ENCODE measurements at regions not wholly inside any gene's neighbourhood (a gene's known extent, or its start where the extent isn't known, plus 50 kb on each side); places are given as distances from the start of the nearest gene placed in this dataset.

DNA sequence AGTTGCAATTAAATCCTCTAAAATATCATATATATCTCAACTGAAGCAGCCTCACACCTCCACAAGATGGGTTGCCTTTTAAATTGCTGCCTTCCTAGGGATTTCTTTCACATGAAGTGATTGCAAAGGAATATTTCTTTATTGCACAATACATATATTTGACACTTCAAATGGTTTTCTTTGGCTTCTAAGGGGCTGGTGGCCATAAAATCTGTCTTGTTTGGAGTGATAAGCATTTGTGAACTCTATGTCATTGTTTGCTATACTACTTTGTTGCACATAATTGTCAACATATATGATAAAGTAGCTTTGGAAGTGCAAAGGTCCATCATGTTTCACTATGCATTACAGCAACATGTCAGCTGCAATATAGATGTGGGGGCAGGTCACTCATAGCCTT is 2380.9 kb downstream of the PCDH9 start:
- no peak for DNase-seq

DNA sequence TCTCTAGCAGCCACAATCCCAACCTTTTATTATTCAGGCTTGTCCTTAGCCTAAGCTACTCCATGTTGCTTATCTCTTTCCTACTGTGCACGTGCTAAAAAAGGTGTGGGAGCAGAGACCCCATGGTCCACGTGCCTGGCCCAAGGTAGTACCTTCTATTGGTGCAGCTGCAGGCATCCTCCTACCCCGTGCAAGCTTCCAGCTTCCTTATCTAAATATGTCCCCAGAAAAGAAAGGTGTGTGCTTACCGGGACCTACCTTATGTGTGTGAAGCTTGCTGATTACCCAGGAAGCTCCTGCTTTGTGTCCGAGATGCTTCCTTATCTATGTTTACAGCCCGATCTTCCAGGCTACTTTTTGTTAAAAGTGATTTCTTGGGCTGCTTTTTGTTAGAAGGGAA is 2382.4 kb downstream of the PCDH9 start:
- DNase-seq: no peak

DNA sequence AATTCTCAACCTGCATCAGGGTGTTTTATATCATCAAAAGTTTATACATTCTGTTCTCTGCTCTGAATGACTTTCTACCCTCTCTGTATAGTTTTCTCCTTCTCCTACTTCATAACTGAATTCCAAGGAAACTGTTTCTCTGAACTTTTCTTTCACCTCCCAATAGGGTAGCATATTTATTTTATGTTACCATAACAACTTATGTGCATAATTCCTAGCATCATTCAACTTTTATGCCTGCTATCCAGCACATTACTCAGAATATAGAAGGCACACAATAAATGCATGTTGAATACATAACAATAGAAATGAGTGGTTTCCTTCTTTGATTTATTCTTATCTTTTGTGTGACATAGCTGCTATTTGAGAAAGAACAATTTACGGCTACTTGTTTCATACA is 2385.0 kb downstream of the PCDH9 start:
- DNase-seq: no peak

- DNase-seq: no peak
Measured at GRCh38 chr13:64819081-64819480, 2411.1 kb downstream of the PCDH9 start.

DNA sequence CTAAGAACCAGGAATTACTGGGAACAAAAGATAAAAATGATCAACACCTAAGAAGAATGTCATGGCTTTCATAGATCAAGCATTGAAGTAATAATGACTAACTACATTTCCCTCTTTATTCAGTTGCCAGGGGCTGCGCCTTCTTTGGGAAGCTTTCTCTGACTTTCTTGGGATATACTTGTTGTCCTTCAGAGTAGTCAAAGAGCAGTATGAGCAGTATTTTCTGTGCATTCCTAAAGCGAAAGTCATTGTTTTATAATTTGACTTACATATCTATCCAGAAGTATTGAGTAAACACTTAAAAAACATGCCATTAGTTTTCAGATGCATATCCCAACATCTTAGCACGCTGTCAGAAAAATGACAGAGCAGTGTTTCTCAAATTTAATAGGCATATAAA is 2412.4 kb downstream of the PCDH9 start:
- no peak for DNase-seq

GRCh38 chr13:64810750-64811149 is 2419.4 kb downstream of the PCDH9 start:
- DNase-seq: no peak

DNA sequence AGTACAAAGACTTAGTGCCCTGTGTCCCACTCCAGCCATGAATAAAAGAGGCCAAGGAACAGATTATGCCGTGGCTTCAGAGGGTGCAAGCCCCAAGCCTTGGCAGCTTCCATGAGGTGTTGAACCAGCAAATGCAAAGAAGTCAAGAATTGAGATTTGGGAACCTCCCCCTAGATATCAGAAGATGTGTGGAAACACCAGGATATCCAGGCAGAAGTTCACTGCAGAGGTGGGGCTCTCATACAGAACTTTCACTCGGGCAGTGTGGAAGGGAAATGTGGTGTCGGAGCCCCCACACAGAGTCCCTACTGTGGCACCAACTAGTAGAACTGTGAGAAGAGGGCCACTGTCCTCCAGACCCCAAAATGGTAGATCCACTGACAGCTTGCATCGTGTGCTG is 2421.4 kb downstream of the PCDH9 start:
- no peak for DNase-seq

GRCh38 chr13:64801768-64802167 is 2428.4 kb downstream of the PCDH9 start:
- DNase-seq: no peak

DNA sequence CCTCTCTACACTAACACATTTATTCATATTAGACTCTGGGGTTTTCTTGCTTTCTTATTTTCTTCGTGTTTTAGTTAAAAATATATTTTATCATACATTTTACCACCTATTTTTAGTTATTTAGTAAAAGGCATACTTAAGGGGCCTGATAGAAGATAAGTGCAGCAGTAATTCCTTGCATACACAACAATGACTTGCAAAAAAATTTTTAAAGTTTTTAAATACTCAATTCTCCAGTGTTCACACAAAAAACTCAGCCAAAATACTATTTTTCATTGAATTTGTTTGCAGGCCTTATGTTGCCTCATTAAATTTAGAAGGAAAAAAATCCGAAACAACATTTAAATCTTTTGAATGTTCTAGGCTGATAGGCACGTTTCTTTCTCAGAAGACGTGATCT is 2431.7 kb downstream of the PCDH9 start:
- DNase-seq: no peak

DNA sequence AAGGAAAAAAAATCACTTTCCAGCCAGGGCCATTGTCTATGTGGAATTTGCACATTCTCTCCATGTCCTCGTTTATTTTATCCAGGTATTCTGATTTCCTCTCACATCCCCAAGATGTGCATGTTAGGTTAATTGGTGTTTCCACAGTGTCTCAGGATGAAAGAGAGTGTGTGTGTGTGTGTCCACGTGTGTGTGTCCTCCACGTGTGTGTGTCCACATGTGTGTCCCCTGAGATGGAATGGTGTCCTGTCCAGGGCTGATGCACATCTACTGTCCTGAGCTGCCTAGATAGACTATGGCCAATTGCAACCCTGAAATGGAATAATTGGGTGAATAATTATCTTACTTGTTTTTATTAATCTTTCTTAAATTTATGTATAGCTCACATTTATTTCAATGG is 2436.5 kb downstream of the PCDH9 start:
- DNase-seq: no peak

- DNase-seq: no peak
Measured at GRCh38 chr13:64793131-64793530, 2437.0 kb downstream of the PCDH9 start.

DNA sequence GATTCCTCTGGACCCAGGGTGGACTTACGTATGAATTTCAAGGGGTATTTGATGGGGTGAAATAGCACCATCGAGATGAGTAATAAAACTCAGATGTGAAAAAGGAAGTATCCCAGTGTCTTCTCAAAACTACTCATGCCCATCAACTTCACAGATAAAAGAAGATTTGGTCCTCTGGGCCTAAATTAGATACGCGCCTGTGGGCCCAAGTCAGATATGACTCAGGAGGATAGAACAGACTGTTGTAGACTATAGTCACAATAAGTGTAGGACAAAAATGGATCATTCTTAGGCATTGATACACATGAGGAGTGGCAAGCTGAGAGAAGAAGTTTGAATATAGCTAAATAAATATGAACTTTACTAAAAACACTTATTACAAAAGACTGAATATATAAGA is 2438.8 kb downstream of the PCDH9 start:
- no peak for DNase-seq

DNA sequence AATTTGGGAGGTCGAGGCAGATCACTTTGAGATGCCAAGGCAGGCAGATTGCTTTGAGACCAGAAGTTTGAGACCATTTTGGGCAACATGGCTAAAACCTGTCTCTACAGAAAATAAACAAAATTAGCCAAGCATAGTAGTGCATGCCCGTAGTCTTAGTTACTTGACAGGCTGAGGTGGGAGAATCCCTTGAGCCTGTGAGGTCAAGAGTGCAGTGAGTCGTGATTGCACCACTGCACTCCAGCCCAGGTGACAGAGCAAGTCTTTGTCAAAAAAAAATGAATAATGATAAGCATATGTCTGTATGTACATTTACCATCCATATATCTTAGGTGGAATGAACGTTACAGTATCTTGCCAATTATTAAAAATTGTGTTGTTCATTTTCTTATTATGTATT is 2447.7 kb downstream of the PCDH9 start:
- no peak for DNase-seq

DNA sequence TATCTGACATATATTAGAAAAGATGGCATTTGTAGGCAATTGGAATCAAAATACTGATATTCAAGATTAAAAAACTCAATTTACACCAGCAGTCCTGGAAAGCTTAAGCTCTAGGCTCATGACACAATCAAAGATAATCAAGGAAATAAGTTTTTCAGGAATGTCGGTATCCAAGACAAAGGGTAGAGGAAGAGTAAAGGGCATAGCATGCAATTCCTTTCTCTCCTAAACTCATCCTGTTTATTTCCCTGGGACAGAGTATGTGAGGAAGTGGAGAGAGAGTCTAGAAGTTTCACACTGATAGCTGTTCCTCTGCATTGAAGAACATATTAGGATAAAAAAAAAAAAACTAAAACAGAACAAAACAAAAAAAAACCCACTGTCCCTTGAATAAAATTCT is 2452.1 kb downstream of the PCDH9 start:
- no peak for DNase-seq

DNA sequence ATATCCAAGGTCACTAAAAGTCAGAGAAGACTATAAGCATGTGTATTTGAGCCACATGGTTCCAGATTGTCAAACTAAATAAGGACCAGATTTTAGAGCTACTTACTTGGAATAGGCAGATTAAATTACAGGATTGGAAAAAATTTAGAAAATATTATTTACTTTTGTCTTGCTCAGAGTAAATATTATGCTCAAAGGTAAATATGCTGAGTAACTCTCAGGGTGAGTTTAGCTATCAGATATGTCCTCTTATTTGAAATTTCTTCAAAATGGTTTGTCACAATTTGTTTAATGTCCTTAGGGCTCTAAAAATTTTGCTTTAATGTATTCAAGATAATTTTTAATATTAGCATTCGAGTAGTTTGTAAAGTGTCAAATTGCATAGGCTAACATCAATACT is 2455.2 kb downstream of the PCDH9 start:
- DNase-seq: no peak

DNA sequence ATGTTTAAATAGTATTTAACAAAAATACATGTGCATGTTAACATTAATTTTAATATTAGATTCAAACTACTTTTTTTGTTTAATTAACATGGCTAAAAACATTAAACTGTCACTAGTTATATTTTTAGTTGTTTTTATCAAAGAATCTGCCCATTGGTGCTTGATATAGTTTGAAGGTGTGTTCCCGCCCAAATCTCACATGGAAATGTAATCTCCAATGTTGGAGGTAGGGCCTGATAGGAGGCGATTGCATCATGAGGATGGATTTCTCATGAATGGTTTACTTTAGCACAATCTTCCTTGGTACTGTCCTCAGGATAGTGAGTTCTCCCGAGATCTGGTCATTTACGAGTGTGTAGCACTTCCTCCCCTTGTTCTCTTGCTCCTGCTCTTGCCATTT is 2459.4 kb downstream of the PCDH9 start:
- no peak for DNase-seq

- no peak for DNase-seq
Measured at GRCh38 chr13:64767054-64767453, 2463.1 kb downstream of the PCDH9 start.

- DNase-seq: no peak
Measured at GRCh38 chr13:64765636-64766035, 2464.5 kb downstream of the PCDH9 start.

GRCh38 chr13:64758521-64759244 is 2471.5 kb downstream of the PCDH9 start:
- DNase-seq: no peak

- no peak for DNase-seq
Measured at GRCh38 chr13:64756621-64757020, 2473.5 kb downstream of the PCDH9 start.

- no peak for DNase-seq
Measured at GRCh38 chr13:64755961-64756360, 2474.2 kb downstream of the PCDH9 start.

DNA sequence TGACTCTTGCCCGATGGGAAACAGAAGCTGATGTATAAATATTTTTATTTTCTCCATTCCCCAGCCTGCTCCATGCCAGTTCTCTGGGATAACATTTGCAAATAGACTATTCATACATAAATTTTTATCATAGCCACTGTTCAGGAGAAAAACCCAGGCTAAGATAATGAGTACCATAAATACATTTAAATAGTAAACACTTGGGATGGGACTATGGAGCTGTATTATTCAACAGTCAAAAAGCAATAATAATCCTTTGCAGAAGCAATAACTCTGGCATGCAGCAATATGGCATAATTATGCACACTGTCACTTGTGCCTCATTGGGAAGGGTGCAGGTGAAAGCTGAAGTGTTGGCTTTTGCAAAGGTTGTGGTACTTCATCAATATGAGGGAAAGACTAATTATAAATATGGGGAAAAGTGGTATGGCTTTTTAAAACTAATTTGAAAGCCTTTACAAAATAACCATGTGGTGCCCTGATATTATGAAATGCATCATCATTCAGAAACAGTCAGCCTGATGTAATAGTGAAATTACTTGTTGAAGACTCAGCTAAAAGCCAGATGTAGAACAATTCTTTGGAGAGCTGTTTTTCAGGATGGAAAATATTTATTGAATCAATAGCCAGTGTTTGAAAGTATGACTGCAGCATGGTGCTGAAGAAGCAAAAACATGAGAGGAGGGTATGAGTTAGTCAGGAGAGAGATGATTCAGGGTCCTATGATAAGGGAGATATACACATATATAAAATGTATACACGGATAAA is 2476.7 kb downstream of the PCDH9 start:
- DNase-seq: no peak

DNA sequence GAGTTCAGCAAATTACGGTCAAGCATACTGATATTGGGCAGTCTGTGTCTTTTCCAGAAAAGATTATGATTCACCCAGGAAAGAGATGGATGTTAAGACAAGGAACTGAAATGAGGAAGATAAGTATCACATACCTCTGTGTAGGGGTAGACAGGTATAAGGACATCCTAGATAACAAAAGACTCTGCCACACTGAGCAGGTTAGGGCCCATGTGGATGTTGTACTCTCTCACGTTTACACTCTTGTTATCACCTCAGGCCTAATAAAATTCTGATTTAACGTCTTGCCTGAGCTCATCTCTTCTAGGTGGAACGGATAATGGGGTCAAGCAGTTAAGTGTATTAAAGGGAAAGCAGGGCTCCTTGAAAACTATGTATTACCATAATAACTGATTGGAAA is 2480.8 kb downstream of the PCDH9 start:
- DNase-seq: no peak

GRCh38 chr13:64746845-64747244 is 2483.3 kb downstream of the PCDH9 start:
- no peak for DNase-seq

- no peak for DNase-seq
Measured at GRCh38 chr13:64740493-64740892, 2489.6 kb downstream of the PCDH9 start.
